Left colon (tissue), 2 donors: ENCODE measurements at regions not wholly inside any gene's neighbourhood (a gene's known extent, or its start where the extent isn't known, plus 50 kb on each side); places are given as distances from the start of the nearest gene placed in this dataset.
"Not testable (repeated sequence)": the region's sequence is repeated elsewhere in the genome, so short reads cannot be mapped to it uniquely, and the experiment has no call there.

Experiments
- ATAC-seq: fragments of 200-7000 bp; cut with Tn5 transposase; one replicate; pipeline ENCODE4 v1.9.1; 2020; ENCODE audit warnings: mild to moderate bottlenecking, moderate library complexity
- DNase-seq, 2 donors: peaks; one replicate each; pipeline ENCODE4 v3.0.0-alpha.2; 2020
- intact Hi-C, 2 donors: fragments of 100-400 bp; cut with DNase I in 1 of 2; cut with micrococcal nuclease in 1 of 2; formaldehyde crosslinking; loops; one replicate each; pipeline versions ENCODE4 v1.11.2 to v1.14.0; 2022; cut with DNase I, micrococcal nuclease
- donor health status: DM: no; HTN: no; CAD: no.
- donor health status: DM: yes; HTN: yes; CAD: no.

DNA sequence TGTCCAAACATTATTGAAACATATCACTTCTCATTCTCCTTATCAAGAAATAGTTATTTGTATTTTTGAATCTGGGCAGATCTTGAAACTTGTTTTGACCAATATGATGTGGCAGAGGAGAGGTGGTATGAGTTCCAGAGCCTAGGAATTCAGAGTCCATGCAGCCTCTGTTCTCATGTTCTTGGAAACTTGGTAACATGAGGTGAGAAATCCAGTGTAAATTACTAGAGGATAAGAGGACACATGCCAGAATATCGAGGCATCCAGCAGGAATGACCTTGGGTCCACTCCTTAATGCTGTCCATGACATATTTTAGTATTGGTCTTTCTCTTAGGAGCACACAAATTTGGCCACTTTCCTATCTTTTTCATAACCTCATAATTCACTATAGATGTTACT, 1374.6 kb downstream of the FSCB start:
- intact Hi-C loops, result no loop called here
- DNase-seq, result no peak
- no peak for ATAC-seq

DNA sequence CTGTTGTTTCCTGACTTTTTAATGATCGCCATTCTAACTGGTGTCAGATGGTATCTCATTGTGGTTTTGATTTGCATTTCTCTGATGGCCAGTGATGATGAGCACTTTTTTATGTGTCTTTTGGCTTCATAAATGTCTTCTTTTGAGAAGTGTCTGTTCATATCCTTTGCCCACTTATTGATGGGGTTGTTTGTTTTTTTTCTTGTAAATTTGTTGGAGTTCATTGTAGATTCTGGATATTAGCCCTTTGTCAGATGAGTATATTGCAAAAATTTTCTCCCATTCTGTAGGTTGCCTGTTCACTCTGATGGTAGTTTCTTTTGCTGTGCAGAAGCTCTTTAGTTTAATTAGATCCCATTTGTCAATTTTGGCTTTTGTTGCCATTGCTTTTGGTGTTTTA, 1378.7 kb downstream of the FSCB start:
- intact Hi-C loops, DNase-seq, ATAC-seq: not testable (repeated sequence)

DNA sequence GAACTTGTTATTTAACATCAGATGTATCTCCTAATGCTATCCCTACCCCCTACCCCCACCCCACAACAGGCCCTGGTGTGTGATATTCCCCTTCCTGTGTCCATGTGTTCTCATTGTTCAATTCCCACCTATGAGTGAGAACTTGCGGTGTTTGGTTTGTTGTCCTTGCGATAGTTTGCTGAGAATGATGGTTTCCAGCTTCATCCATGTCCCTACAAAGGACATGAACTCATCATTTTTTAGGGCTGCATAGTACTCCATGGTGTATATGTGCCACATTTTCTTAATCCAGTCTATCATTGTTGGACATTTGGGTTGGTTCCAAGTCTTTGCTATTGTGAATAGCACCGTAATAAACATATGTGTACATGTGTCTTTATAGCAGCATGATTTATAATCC, 1379.2 kb downstream of the FSCB start:
- intact Hi-C loops, DNase-seq, ATAC-seq: not testable (repeated sequence)

DNA sequence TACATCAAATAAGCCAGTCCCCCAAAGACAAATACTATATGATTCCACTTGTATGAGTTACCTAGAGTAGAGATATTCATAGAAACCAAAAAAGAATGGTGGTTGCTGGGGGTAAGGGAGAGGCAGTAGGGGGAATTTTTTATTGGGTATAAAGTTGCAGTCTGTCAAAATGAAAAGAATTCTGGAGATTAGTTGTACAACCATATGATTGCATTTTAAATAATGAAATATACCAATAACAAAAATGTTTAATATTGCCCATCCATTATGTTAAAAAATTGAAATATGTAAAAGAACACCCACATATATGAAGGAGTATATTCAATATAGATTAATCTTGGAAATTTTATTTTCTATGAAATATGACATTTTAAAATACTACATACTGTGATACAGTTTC, 1383.5 kb downstream of the FSCB start:
- intact Hi-C loops, result no loop called here
- ATAC-seq (no peak), DNase-seq (no peak)

DNA sequence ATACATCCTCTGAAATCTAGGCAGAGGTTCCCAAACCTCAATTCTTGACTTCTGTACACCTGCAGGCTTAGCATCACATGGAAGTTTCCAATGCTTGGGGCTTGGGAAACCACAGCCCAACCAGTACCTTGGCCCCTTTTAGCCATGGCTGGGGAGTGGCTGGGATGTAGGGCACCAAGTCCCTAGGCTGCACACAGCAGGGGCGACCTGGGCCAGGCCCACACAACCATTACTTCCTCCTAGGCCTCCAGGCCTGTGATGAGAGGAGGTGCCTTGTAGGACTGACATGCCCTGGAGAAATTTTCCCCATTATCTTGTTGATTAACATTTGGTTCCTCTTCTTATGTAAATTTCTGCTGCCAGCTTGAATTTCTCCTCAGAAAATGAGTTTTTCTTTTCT, 1387.4 kb downstream of the FSCB start:
- intact Hi-C loops, result no loop called here
- DNase-seq, result no peak
- ATAC-seq, result no peak

DNA sequence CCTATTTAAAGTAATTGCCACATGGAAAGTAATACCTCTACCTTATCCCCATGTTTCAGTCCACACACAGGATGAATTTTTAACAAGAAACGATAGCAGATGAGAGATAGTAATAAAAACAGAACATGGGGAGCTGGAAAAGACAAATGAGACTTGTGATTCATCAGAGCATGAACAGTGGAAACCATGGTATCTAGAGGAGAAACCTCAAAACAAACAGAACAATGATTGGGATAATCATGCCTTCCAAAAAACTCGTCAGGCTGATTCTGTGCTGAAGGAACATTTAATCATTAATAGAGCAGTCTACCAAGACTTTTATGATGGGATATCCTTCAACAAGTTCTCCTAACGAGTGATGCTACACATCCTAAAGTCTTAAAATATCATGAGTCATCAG, 1390.7 kb downstream of the FSCB start:
- intact Hi-C loops, result no loop called here
- ATAC-seq (no peak), DNase-seq (no peak)

DNA sequence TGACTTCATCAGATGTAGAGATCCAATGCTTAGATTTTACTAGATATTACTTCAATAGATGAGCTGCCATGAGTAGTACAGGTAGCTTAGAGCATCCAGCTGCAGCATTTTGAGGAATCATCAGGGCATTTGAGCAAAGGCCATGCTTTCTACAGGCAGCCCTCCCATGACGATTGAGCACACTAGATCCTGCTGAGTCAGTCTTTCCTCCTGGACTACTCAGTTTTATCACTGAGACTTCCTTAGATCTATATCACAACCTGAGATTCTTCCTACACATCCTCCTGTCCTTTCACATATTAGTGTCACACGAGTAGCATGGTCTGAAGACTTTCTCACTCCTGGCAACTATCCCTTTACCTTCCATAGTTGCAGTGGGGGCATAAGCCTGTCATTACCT, 1401.8 kb downstream of the FSCB start:
- no peak for ATAC-seq
- no peak for DNase-seq
- intact Hi-C loops, result no loop called here

DNA sequence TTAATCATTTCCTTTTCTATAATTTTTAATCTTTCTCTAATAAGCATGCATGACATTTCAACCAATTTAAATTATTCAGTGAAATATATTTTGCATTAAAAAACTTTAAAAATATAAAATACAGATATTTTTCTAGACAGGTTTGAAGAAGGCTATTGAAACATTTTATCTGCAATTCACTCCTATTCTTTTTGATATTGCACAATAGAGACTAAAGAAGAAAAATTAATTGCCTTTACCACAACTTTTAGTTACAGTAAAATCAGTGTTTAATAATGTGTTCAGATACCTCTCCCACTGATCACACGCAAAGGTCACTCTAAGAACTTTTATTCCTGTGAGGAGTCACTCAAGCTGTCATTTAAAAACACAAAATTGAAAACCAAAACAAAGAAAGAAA, 1416.7 kb downstream of the FSCB start:
- intact Hi-C loops, result no loop called here
- ATAC-seq (no peak), DNase-seq (no peak)

DNA sequence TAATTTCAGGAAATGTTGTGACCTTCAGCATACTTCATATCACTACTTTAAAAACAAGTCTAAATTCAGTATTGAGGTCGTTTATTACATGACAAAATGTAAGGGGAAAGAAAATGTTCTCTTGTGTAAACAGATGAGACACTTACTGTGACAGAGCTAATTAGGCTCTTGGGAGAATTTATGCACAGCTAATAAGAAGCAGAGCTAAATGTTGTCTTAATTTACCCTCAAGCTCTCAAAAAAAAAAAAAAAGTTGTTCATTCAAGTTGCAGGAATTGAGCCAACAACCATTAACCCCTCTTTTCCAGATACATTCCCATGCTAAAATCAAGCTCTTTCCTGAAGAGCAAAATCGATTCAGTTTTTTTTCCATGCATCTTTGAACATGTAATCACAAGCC, 1419.4 kb downstream of the FSCB start:
- intact Hi-C loops, result no loop called here
- ATAC-seq, result no peak

DNA sequence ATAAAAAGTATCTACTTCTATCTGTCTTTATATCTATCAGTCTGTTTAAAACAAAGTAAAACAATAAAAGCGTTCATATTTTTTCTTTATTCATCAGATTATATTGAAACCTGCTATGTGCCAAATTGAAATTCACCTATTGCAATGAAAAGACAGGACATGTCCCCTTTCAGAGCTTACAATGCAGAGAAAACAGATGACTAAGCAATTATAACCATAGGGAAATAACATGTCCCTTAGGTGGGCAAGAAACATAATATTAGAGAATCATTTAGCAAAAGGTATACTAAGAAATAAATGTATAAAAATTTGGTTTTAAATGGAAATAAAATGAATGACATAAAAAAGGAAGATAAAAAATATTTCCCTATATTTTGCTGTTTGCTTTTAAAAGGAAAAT, 1421.3 kb downstream of the FSCB start:
- intact Hi-C loops, result no loop called here
- DNase-seq, result no peak
- no peak for ATAC-seq

More for the DNA sequence above, 1419.4 kb downstream of the FSCB start:
- DNase-seq, result no peak

DNA sequence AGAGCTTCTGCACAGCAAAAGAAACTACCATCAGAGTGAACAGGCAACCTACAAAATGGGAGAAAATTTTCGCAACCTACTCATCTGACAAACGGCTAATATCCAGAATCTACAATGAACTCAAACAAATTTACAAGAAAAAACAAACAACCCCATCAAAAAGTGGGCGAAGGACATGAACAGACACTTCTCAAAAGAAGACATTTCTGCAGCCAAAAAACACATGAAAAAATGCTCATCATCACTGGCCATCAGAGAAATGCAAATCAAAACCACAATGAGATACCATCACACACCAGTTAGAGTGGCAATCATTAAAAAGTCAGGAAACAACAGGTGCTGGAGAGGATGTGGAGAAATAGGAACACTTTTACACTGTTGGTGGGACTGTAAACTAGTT, 1439.7 kb downstream of the FSCB start:
- DNase-seq, intact Hi-C loops, ATAC-seq: not testable (repeated sequence)

DNA sequence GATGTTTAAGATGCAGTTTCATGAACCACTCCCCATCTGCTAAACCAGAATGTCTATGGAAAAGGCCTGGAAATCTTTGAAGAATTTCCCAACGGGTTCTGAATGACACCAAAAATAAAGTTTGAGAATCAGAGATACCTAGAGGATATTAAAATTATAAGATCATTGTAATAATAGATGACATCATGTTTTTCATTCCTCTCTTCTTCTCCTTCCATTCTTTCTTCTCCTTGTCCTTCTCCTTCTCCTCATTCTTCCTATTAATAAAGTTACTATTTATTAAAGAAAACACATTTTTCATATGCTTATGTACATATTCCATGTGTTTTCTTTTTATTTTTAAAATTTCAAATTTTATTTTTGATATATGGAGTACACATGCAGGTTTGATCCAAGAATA, 1449.4 kb downstream of the LRFN5 start:
- ATAC-seq (no peak), DNase-seq (no peak)
- intact Hi-C loops, result no loop called here

DNA sequence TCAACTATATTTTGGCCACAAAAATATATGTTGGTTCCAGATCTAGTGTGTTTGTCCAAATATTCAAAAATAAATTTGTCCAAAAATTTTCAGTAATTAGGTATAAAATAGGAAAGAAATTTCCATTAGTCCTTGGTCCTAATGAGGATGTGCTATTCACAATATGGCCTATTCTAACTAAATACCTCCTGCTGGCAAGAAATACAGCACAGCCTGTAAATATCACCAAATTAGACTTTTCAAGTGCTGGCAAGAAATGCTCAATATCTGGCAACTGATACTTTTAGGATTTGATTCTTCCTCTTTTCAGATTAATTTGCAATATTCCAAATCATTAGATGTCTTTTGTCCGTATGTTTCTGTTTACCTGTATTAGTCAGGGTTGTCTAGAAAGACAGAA, 1446.2 kb downstream of the LRFN5 start:
- DNase-seq (no peak), ATAC-seq (no peak)
- intact Hi-C loops, result no loop called here

DNA sequence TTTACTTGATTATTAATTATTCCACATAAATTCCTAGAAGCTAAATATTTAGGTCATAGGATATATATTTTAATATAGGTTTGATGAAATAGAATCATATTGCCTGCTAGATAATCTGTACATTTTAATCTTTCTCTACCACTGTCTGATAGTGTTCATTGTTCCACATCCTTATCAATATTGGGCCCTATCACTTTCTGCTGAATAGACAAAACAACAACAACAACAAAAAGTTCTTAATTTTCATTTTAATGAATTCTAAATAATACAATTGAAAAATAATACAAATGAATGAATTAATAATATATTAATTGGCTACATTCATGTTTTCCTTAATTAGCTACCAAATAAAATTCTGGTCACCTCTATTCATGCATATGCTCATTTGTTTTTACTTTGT, 1437.2 kb downstream of the LRFN5 start:
- intact Hi-C loops, result no loop called here
- no peak for DNase-seq
- ATAC-seq, result no peak

DNA sequence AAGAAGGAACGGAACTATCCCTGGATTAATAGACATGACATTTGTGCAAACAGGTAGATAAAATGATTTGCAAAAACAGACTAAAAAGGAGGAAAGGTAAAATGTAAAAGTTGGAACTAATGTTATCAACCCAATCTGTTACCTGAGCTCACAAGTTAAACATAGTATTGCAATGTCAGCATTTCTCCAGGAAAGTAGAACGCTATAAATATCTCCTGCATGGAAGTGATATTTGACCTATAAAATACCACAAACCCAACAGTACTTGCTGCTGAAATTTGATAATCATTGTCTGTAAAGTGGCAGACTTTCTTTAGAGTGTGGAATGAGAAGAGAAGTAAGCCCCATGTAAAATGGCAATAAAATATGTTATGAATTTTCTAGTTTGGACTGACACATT, 1435.7 kb downstream of the LRFN5 start:
- intact Hi-C loops, result no loop called here
- DNase-seq (no peak), ATAC-seq (no peak)

DNA sequence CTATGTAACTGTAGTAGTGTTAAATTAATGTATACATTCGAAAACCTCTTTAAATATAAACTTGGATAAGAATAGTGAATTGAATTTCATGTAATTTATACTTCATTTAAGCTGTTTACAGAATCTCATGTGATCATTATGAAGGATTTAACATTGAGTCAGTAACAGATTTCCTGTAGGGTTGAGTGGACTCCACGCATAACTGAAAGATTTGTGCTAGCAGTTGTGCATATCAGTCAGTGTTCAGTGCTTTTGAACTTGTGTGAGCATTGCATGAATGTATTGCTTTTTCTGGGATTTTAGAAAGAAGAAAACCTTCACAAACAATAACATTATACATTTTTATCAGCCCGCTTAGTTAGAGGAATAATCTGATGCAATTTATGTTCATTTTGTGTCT, 1435.3 kb downstream of the LRFN5 start:
- DNase-seq (no peak), ATAC-seq (no peak)
- intact Hi-C loops, result no loop called here

DNA sequence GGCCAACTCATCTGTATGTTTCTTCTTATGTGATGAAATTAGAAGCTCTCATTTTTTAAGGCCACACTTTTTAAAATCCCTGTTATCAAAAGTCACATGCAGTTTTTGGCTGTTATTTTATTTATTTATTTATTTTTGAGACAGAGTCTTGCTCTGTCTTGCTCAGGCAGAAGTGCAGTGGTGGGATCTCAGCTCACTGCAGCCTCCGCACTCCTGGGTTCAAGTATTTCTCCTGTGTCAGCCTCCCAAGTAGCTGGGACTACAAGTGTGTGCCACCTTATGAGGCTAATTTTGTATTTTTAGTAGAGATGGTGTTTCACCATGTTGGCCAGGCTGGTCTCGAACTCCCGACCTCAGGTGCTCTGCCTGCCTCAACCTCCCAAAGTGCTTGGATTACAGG, 1434.5 kb downstream of the LRFN5 start:
- intact Hi-C loops, result no loop called here
- ATAC-seq (no peak), DNase-seq (no peak)

DNA sequence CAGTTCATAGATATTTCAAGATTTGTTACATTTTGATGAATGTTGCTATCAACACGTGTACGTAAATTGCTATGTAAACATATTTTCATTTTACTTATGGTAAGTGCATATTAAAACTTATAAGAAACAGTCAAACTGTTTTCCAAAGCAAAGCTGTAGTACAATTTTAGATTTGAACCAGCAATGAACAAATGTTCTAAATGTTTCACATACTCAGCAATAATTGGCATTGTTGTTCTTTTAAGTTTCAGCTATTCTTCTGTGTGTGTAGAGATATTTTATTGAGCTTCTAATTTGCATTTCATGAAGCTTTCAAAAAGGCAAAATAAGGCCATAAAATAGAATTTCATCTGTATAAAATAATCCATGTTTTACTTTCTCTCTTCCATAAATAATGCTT, 1433.2 kb downstream of the LRFN5 start:
- no peak for ATAC-seq
- intact Hi-C loops, result no loop called here
- no peak for DNase-seq

DNA sequence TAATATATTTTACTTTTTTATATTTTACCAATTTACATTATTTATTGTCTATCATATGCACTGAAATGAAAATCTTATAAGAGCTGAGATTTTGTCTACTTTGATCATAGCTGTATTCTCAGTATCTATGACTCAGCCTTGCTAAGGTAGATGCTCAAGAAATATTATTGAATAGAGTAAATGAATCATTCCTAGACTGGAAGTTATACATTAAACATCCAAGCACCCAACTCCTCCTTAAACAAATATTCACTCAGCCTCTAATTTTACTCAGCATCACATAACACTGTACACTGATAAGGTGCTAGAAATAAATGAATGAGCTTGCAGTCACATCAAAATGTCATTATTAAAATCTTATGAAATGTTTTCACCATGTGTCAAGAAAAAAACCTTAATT, 1424.9 kb downstream of the LRFN5 start:
- DNase-seq, result no peak
- ATAC-seq, result peak; percentile 73
- intact Hi-C loops, result no loop called here

DNA sequence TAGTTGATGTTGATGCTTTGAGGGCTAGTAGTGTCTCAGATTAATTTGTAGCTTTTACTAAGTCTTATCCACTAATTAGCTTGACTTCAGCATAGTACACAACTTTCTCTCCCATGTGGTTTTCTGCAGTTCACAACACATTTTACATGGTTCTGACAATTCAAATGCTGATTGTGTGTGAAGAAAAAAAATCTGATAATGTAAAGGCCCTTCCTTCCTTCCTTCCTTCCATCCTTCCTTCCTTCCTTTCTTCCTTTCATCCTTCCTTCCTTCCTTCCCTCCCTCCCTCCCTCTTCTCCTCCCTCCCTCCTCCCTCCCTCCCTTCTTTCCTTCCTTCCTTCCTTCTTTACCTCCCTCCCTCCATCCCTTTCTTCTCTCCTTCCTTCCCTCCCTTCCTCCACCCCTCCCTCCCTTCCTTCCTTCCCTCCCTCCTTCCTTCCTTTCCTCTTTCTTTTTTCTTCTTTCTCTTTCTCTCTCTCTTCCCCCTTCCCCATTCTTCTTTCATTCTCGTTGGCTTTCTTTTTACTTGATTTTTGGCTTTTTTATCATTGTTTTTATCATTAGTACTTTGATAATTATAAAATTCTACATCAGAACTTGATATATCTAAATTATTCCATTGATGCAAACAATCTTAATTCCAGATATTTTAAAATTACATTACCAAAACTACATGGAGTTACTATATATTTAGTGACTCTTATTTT, 1415.6 kb downstream of the LRFN5 start:
- no peak for DNase-seq
- intact Hi-C loops, result no loop called here
- ATAC-seq, result no peak

DNA sequence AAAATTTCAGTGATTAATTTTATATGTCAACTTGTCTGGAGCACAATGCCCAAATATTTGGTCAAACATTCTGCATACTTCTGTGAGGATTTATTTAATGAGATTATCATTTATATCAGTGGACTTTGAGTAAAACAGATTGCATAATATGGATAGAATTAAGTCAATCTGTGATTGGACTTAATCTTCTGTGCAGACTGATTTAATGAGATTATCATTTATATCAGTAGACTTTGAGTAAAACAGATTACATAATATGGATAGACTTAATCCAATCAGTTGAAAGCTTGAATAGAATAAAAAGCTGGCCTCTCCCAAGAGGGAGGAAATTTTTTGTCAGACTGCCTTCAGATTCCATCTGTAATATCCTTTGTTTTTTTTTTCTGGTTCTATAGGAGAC, 1413.2 kb downstream of the LRFN5 start:
- ATAC-seq, result no peak
- intact Hi-C loops, result no loop called here
- DNase-seq, result no peak

DNA sequence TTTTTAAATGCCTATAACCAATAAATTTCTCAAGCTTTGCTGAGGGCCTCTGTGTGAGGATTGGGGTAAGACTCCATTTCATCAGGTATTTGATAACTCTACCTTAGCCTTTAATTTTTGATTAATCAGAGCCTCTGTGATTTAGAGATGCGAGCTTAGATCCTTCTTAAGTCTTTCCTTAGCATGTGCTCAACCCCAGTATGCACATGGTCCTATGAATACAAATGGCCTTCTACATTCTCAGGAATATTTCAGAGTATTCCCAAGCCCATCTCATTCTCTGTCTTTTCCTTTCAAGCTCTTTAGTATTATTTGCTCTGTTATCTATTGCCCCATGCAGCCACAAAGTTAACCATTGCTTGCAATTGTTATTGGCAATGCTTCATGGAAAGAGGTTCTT, 1407.7 kb downstream of the LRFN5 start:
- no peak for ATAC-seq
- intact Hi-C loops, result no loop called here

More for the DNA sequence above, 1407.7 kb downstream of the LRFN5 start:
- no peak for DNase-seq
